K562 (cell line): ENCODE measurements at regions not wholly inside any gene's neighbourhood (a gene's known extent, or its start where the extent isn't known, plus 50 kb on each side); places are given as distances from the start of the nearest gene placed in this dataset.

Source experiments
- CTCF ChIP-seq, 3 experiments: IDR thresholded peaks in 2 of 3; conservative IDR thresholded peaks in 1 of 3; 2 replicates each; pipeline ENCODE4 v1.5.1; 2011 to 2012; ENCODE audit warnings: low read length in 3 of 3, mild to moderate bottlenecking in 3 of 3, control low read depth in 2 of 3, improper control_type of control experiment in 1 of 3, inconsistent platforms in 1 of 3, low read depth in 1 of 3, mixed read lengths in 1 of 3, moderate library complexity in 1 of 3; ENCODE audit not compliant: insufficient read depth in 2 of 3
- E2F6 ChIP-seq, 2 experiments: IDR thresholded peaks; 2 replicates each; pipeline ENCODE4 v1.6.1; 2011; ENCODE audit warnings: borderline replicate concordance in 1 of 2, control low read depth in 1 of 2, low read depth in 1 of 2, low read length in 1 of 2, mild to moderate bottlenecking in 1 of 2, mixed read lengths in 1 of 2, moderate library complexity in 1 of 2; ENCODE audit not compliant: insufficient read depth in 1 of 2, insufficient read length in 1 of 2, poor library complexity in 1 of 2, severe bottlenecking in 1 of 2; ENCODE audit errors: extremely low read depth in 1 of 2
- EZH2 ChIP-seq: IDR thresholded peaks from 2 replicates; pipeline ENCODE4 v1.6.1; 2012; ENCODE audit warnings: low read depth, mild to moderate bottlenecking, inconsistent platforms, low read length, borderline replicate concordance
- MXI1 ChIP-seq: IDR thresholded peaks from 2 replicates; pipeline ENCODE4 v1.6.1; 2011; ENCODE audit warnings: low read depth, mild to moderate bottlenecking, improper control_type of control experiment, low read length
- NR0B1 ChIP-seq: fragments of 450-650 bp; IDR thresholded peaks from one replicate; pipeline ENCODE4 v1.6.1; 2018; ENCODE audit warnings: mild to moderate bottlenecking, moderate library complexity; ENCODE audit not compliant: partially characterized antibody
- POLR2AphosphoS5 ChIP-seq: IDR thresholded peaks from 2 replicates; pipeline ENCODE4 v1.6.1; 2011; ENCODE audit warnings: mild to moderate bottlenecking, low read depth, low read length, moderate library complexity; ENCODE audit not compliant: control insufficient read depth, insufficient read depth
- SMC3 ChIP-seq: conservative IDR thresholded peaks from 2 replicates; pipeline ENCODE4 v1.6.1; 2011; ENCODE audit warnings: low read depth, low read length, improper control_type of control experiment; ENCODE audit not compliant: insufficient read depth
- SP1 ChIP-seq: sonication (generic); formaldehyde crosslinking; IDR thresholded peaks from 2 replicates; pipeline ENCODE4 v1.8.1; 2022; ENCODE audit warnings: mild to moderate bottlenecking, missing genetic modification reagents
- SRSF1 ChIP-seq: fragments of 200-400 bp; formaldehyde crosslinking; IDR thresholded peaks from 2 replicates; pipeline ENCODE4 v1.6.1; 2017; ENCODE audit warnings: mild to moderate bottlenecking, low read depth, low read length, moderate library complexity
- USF2 ChIP-seq: sonication (generic); formaldehyde crosslinking; IDR thresholded peaks from 2 replicates; pipeline ENCODE4 v1.5.0; 2020; ENCODE audit warnings: missing genetic modification reagents
- ZBTB33 ChIP-seq: sonication (generic); formaldehyde crosslinking; IDR thresholded peaks from 2 replicates; pipeline ENCODE4 v1.8.1; 2023; ENCODE audit warnings: mild to moderate bottlenecking, missing genetic modification reagents
- ZFP36 ChIP-seq: fragments of 150-350 bp; IDR thresholded peaks from 2 replicates; pipeline ENCODE4 v1.6.1; 2018; ENCODE audit warnings: low read length, low read depth; ENCODE audit not compliant: partially characterized antibody
- ZNF133 ChIP-seq: fragments of 250-450 bp; sonication (Bioruptor Pico); IDR thresholded peaks from 2 replicates; pipeline ENCODE4 v1.4.0; 2020; ENCODE audit warnings: mild to moderate bottlenecking
- ZSCAN29 ChIP-seq: fragments of 450-650 bp; IDR thresholded peaks from 2 replicates; pipeline ENCODE4 v1.6.1; 2017

- TF ChIP-seq SRSF1 (no peak), USF2 (CRISPR knock-in tag) (no peak), POLR2AphosphoS5 (no peak), MXI1 (no peak), ZNF133 (CRISPR knock-in tag) (no peak), ZSCAN29 (no peak), ZFP36 (no peak), SP1 (no peak), E2F6 (IDR thresholded peaks at IDR 0.05; ENCODE audit: borderline replicate concordance in 1 of 2, extremely low read depth in 1 of 2, insufficient read depth in 1 of 2, insufficient read length in 1 of 2, low read depth in 1 of 2, low read length in 1 of 2, poor library complexity in 1 of 2, severe bottlenecking in 1 of 2) (no peak), ZBTB33 (CRISPR knock-in tag) (no peak), NR0B1 (no peak), CTCF (IDR thresholded peaks at IDR 0.05 in 2 of 3, conservative IDR thresholded peaks at IDR 0.05 in 1 of 3; ENCODE audit: insufficient read depth in 2 of 3, low read depth in 1 of 3, low read length in 3 of 3) (no peak), SMC3 (no peak), EZH2 (no peak)
Measured at GRCh38 chr3:65173841-65174240, 486.0 kb upstream of the ADAMTS9 start.
